CD4-positive, alpha-beta T cell treated with Interleukin-2 at 100 ng/mL for 4 hours (primary cell): ENCODE measurements at regions not wholly inside any gene's neighbourhood (a gene's known extent, or its start where the extent isn't known, plus 50 kb on each side); places are given as distances from the start of the nearest gene placed in this dataset.
"Not testable (repeated sequence)": the region's sequence is repeated elsewhere in the genome, so short reads cannot be mapped to it uniquely, and the experiment has no call there.

Source experiments
- DNase-seq: peaks from one replicate; pipeline ENCODE4 v3.0.0-alpha.2; 2020; ENCODE audit warnings: low spot score

DNA sequence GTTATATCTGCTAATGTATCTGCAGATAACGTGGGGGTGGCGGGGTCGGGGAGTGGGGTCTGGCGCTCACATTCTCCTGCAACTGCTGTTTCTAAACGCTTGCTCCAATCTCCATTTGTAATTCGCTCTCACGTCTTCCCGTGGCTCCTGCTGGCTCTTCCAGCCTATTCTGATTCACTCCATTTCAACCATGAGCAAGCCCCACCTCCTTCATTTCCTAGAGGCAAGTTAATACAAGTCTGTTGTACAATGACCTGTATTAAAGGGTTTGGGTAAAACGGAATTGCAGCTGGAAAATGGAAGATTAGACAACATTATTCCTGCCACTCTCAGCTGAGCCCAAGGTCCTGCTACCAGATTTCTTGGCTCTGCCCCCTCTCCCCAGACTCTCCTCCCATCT lies 132.3 kb downstream of the CSNK2A3 start:
- DNase-seq, result no peak

DNA sequence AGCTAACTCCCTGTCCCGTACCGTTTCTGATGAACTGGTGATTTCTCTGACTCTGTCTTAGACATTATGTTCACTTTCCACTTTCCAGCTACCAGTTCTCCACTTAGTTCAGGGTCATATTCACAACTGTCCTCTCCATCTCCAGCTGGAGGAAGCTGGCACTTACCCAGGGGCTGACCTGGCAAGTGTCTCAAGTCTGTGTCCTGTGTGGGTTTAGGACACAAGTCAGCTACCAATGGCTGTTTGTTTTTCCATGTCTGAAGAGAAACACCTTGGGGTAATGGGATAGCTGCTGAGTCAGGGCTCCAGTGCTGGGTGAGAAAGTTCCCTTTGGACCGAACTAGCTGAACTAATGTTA lies 134.4 kb downstream of the CSNK2A3 start:
- DNase-seq, result no peak

DNA sequence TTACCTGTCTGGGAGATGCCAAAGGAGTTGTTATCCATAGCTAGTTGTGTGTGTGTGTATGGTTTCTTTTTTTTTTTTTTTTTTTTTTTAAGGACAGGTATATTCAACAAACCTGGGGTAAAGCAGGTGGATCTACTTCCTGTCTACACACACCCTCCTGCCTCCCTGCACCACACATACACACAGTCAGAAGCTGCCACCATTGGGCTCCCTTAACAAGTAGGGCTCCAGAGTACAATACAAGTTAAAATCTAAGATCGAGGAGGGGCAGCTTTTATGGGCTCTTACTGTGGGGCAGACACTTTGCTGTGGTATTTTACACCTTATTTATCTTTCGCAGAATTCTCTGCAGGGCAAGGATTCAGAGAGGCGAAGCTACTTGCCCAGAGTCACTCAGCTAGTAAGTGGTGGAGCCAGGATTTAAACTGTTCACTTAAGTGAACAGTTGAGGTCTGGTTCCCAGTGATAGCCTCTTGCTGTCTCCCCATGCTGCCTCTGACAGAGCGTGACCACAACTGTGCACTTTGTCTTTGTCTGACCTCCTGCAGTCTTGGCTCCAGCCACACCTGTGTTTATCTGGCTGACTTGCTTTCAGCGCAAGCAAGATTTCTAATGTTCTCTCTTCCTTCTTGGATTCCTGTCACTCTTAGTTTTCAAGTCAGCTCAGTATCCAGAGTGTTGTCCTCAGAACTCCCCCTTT lies 135.0 kb downstream of the CSNK2A3 start:
- no peak for DNase-seq

DNA sequence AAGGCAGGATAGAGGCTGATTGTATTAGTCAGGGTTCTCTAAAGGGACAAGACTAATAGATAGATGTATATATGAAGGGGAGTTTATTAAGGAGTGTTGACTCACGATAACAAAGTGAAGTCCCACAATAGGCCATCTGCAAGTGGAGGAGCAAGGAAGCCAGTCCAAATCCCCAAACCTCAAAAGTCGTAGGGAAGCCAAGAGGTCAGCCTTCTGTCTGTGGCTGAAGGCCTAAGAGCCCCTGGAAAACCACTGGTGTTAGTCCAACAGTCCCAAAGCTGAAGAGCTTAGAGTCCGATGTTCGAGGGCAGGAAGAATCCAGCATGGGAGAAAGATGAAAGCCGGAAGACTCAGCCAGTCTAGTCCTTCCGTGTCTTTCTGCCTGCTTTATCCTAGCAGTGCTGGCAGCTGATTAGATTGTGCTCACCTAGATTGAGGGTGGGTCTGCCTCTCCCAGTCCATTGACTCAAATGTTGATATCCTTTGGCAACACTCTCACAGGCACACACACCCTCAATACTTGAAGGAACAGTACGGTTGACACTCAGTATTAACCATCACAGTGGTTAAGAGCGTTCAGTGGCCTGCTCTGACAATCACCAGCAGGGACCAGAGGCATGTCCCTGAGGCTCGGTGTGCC lies 135.6 kb downstream of the CSNK2A3 start:
- no peak for DNase-seq

DNA sequence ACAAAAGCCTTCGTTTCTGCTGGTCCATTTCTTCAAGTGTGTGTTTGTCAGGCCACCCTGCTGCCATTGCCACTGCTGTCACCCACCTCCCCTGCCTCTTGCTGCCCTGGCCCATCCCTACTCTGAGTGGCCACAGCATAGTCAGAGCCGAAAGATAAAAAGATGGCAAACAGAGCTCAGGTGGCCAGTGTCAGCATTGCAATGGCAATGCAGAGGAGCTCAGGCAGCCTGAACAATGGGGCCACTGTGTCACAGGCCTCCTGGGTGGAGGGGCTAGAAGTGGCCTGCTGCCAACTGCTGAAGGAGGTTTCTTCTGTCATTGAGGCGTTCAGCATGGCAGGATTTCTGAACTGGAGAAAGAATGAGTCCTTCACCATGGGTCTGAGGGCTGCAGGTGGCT lies 137.1 kb downstream of the CSNK2A3 start:
- no peak for DNase-seq

DNA sequence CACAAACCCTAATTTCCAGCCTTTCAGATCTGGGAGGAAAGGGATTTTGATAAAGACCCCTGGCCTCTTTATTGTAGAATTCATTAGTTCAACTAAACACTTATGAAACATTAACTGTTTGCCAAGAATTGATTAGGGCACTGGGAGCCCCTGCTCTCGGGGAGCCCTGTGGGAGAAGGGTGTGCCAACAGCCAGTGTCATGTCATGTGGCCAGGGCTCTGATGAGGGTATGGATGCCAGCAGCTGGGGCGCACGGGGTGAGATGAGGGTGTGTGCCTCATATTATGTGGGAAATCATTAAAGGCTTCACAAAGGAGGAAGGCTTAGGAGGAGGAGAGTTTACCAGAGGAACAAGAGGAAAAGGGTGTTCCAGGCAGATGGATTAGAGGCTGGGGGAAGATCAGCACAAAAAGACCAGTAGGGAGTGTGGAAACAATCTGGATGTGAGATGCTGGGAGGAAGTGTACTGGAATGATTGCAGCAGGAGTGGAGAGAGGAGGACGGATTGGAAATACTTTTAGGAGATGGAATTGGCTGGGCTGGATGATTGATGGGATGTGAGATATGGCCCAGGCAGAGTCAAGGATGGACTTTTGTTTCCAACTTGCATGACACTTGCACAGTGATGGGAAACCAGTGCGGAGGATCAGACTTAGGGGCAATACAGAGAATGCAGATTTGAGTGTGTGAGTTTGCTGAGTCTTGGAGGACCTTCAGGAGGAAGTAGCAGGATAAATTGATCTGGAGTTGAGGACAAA lies 137.8 kb downstream of the CSNK2A3 start:
- no peak for DNase-seq

DNA sequence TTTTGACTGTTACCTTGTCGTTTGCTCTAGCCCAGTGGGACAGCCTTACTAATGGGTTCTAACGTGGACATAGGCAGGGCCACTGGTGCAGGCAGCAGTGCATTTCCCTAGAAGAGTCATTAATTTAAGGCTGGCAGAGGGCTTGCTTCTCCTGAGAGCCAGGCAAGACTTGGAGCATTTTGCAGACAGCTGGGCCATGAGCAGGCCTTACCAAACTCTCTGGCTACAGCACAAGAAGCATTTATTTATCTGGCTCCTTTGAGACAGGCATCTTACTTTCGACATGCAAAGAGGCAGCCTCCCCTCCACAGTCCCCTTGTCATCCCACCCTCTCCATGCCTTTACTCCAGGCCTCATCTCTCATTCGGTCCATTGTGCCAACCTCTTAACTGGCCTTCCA lies 139.9 kb downstream of the CSNK2A3 start:
- DNase-seq, result no peak

DNA sequence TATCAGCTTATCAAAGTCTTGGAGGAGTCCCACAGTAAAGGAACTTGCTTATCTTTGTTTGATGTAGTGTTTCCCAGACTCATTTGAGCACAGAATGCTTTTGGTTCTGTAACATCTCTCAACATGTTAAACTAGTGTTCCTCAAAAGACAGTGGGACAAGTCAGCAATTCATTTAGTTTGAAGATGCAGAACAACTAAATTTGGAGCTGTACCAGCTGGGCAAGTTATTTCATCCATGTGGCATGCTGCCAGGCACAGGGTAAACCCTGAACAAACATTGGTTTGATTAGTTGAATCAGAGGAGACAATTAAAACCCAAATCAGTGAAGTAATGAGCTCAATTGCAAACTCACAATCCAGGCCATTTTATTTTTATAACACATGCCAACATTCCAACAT lies 141.2 kb downstream of the CSNK2A3 start:
- DNase-seq, result no peak

DNA sequence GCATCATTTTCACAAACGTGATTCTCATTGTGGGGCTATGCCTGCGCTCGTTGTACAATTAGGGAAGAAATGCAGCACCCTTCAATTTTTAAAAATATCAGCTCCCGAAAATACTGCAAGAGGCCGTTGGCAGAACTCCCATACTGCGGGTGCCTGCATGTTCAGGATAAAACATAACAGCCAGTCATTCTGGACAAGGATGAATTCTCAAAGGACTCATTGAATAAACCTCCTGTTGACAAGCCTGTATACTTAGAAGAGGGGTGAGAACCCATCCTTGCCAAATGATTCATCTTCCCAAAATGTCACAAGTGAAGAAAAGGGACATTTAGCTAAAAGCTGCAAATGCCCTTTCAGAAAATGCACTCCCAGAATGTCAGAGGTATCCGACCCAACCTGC lies 141.9 kb downstream of the CSNK2A3 start:
- no peak for DNase-seq

DNA sequence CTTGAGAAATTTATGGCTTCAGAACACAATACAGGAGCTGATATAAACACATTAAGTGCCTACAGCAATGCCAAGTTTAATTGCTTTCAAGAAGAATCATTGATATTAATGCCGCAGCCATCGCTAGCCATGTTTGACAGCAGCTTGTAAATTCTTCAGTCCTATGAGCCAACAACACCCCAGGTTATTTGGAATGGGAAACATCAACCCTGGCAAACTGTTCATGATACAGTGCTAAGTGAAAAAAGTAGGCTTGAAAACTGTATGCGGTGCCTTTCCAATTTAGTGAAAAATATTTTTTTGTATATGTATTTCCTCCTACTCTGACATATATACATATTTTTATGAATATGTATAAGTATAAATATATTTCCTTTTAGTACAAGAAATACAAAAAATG lies 142.6 kb downstream of the CSNK2A3 start:
- no peak for DNase-seq

DNA sequence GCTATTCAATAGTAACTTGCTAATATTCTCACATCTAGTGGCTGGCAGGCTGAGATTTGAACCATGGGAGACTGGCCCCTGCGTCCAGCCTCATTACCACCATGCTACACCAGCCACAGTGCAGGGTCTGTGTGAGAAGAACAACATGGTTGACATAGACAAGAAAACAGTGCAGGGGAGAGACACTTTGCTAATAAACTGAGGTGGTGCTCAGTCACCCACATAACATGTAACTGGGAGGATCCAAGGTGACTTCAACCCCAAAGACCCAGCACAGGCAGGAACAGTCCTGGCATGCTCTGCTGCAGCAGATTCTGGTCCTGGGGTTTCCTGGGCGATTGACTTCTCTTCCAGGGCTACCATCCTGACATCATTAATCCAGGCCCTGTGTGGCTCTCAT lies 143.1 kb downstream of the CSNK2A3 start:
- no peak for DNase-seq

DNA sequence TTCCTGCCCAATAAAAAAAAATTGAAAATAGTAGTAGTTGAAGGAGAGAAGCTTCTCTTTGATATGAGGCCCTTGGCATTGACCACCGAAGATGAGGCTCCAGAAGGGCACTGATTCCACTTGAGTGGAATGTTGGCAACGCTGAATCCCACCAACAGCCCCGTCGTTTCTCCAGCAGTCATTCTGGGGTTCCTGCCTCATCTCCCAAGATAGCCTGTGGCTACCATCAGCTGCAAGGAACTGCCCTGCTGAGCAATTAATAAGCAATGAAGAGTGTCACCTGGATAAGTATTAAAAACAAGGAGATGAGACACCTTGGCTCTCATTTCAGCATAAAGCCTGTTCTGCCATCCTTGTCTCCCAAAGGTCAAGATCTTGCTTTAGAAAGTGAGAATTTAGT lies 144.1 kb downstream of the CSNK2A3 start:
- no peak for DNase-seq

DNA sequence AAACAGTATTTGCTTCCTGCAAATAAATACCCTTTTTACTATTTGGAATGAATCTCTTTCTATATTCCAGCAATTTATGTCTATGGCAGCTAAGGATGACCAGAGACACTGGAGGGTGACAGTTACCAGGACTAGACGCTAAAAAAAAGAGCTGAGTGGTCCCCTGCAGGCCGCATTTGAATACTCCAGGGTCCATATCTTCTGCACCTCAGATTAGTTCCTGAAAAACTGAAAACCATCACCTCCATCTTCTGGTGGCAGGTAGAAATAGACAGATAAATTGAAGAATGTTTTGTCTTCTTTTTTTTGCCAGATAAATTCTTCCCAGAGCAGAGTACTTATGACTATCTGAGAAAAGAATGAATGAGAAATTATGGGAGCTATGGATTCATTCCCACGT lies 145.6 kb downstream of the CSNK2A3 start:
- no peak for DNase-seq

DNA sequence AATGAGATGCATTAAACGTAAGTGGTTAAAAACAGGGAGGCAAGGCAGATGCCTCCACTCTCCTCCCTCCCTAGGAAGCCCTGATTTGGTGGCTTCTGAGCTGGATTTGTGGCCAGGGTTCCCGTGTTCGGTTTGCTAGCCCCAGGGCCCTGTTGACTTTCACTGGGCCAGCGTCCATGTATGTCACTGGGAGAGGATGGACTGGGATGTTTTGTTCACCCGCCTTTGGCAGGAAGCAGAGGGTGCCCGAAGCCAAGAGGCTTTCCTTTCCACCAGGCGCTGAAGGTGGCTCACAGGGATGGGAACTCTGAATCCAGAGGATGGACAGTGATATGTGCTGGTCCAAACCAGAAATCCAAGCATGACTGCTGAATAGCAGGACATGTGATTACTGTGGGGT lies 146.6 kb downstream of the CSNK2A3 start:
- no peak for DNase-seq

DNA sequence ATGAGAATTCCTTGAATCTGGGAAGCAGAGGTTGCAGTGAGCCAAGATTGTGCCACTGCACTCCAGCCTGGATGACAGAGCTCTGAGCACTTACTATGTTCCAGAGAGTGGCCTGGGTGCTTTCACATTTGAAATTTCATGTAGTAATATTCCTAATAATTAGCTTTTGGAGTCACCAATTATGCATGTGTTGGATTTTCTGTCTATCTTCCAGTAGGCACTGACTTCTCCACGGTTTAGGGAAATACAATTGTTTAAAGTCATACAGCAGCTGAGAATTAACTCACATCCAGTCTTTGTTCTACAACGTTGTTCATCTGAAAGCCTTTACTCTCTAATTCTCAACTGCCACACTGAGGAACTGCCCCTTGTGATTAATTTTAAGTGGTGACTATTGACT lies 150.2 kb downstream of the CSNK2A3 start:
- DNase-seq, result no peak

DNA sequence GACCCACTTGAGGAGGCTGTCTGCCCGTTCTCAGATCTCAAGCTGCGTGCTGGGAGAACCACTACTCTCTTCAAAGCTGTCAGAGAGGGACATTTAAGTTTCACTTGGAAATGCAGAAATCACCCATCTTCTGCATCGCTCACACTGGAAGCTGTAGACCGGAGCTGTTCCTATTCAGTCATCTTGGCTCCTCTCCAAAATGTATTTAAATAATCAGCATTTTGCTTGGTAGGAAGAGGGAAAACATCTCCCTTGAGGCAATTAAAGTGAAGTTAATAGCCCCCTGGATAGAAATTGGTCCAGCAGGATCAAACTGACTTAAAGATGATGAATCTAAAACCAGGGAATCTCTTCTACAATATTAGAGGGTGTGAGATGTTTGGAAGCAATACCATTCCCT lies 151.7 kb downstream of the CSNK2A3 start:
- DNase-seq, result not testable (repeated sequence)

DNA sequence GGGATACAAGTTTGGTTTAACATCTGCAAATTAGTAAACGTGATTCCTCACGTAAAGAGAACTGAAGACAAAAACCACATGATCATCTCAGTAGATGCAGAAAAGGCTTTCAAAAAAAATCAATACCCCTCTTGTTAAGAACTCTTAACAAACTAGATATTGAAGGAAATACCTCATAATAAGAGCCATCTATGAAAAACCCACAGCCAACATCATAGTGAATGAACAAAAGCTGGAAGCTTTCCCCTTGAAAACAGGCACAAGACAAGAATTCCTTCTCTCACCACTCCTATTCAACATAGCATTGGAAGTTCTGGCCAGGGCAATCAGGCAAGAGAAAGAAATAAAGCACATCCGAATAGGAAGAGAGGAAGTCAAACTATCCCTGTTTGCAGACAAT lies 160.5 kb downstream of the CSNK2A3 start:
- no peak for DNase-seq

DNA sequence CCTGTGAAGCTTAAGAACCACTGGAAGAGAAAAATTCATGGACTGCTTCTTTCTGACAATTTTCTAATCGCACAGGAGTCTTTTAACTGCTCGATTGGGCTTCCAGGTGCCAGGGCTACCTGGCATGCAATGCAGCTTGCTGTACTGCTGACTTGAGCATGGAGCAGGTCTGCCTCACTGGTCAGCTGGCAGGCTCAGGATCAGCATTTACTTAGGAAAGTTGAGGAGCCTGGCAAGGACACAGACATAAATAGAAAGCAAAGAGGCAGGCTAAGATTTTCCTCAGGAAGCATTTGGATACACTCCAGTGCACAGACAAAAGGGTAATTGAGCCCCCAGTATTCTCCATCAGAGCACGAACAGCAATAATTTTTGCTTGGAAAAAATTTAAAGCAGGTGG lies 163.5 kb downstream of the CSNK2A3 start:
- no peak for DNase-seq

DNA sequence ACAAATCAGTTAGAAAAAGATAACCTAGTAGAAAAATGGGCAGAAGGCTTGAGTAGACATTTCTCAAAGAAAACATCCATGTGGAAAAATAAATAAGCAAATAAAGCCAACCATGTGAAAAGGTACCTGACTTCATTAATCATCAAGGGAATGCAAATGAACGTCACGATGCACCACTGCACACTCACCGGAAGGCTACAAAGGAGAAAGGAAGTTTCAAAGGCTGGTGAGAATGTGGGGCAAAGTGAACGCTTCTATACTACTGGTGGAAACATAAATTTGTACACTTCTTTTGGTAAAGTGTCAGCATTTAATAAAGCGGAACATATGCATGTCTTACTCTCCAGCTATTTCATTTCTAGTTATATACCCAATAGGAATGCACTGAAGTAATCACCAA lies 166.8 kb downstream of the CSNK2A3 start:
- no peak for DNase-seq

DNA sequence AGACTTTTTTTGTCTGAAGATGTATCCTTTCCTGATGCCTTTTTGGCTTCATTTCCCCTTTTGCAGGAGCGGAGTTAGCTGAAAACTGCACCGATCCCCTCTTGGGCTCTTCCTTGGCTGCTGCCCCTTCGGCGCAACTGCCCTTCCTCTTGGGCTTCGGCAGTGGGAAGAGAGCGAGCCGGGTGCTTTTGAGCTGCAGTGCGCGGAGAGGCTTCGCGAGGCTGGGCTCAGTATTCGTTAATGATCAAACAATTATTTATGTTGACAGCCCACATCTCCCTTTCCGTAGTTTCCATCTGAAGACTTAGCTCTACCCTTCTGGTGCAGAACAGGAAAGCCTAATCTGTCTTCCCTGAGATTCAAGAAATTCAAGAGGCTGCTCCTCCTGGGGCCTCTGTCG lies 170.8 kb downstream of the CSNK2A3 start:
- no peak for DNase-seq

DNA sequence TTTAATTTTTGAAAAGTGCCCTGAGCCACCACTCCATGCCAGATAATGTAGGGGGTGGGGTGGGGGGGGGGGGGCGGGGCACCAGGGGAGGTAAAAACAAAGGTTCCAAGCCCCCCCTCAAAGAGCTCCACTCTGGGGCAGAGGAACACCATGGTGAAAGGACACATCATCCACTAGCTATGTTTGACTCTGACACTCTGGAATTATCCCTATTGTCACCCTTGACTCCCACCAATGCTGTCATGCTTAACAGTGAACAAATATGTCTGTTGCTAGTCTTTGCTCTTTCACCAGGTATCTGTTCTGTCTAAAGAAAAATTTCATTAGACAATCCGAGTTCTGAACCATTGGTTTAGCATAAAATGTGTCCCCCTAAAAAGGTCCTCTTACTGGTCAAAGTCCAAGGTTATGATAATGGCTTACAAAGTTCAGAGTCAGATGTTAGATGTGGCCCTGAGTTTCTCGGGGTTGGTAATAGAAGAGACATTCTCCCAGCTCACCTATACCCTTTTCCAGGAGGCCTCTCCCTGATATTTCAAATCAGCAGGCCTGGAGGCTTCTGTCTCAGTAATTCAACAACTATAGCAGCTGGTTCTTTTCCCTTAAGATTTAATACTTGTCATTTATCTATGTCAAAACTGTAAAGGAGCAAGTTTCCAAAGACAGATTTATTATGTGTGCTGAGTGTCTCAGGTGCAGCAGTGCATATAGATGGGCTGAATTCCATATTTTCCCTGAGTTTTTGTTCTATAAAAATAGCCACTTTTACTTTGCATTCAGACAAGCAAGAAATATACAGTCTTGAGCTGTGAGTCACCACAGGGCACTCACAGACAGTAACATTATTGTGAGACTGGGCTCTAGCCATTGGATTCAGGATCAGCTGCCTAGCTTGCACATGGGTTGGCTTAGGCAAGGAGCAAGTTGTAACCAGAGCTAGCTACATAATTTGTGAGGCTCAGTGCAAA lies 174.1 kb downstream of the CSNK2A3 start:
- no peak for DNase-seq

DNA sequence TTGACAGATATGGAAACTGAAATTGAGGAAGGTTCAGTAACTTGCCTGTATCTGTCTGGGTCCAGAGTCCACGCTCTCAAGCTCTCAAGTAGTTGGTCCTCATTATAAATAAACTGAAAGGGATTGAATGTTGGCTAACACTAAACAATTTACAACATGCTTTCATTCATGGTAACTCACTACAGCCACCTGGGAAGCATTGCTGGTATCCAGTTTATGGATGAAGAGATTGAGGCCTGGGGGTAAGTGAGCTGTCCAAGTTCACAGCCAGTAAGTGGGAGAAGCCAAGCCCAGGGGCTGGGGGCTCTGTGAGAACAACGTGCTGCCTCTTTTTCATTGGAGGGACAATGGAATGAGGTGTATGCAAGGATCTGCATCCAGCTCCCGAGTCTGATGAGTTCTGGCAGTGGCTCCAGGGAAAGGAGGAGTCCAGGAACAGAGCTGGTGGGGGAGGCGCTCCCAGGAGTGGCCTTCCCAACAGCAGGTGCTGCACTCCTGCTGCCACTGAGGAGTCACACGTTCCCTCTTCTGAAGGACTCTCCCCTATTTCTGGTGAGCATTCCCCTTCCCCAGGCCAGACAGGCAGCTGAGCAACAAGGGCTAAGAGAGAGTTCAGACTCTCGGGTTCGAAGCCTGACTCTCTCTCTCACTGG lies 175.8 kb downstream of the CSNK2A3 start:
- no peak for DNase-seq
